GM19035 (cell line): ENCODE measurements at regions not wholly inside any gene's neighbourhood (a gene's known extent, or its start where the extent isn't known, plus 50 kb on each side); places are given as distances from the start of the nearest gene placed in this dataset.

Source experiments
- ATAC-seq: cut with Tn5 transposase; IDR thresholded peaks from one replicate; pipeline ENCODE4 v1.9.1; 2021; ENCODE audit not compliant: unreplicated experiment

- ATAC-seq = no peak
Measured at GRCh38 chr15:93250950-93251349, 161.9 kb upstream of the RGMA start.

DNA sequence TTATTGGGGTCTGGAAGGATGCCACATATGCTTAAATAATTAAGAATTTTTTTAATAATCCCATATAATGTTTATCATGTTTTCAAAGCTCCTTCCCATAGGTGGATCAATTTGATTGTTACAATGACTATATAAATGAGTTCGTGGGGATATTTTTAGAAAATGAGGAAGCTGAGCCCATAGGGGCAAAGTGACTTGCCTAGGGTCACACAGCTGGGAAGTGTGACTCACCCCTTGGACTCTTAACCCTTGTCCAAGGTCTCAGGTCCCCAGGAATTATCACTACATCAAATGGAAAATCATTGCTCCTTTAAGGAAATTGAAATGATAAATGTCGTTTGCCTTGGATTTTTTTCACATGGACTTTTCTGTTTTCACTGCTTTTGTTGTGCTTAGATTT lies 161.2 kb upstream of the RGMA start:
- no peak for ATAC-seq

GRCh38 chr15:93249623-93250022 lies 160.6 kb upstream of the RGMA start:
- no peak for ATAC-seq

GRCh38 chr15:93247466-93248121 lies 158.6 kb upstream of the RGMA start:
- no peak for ATAC-seq

- ATAC-seq = no peak
Measured at GRCh38 chr15:93246266-93247242, 157.5 kb upstream of the RGMA start.

- ATAC-seq = no peak
Measured at GRCh38 chr15:93245661-93246042, 156.6 kb upstream of the RGMA start.

GRCh38 chr15:93244696-93245660 lies 156.0 kb upstream of the RGMA start:
- no peak for ATAC-seq

GRCh38 chr15:93243573-93243972 lies 154.6 kb upstream of the RGMA start:
- ATAC-seq = no peak

DNA sequence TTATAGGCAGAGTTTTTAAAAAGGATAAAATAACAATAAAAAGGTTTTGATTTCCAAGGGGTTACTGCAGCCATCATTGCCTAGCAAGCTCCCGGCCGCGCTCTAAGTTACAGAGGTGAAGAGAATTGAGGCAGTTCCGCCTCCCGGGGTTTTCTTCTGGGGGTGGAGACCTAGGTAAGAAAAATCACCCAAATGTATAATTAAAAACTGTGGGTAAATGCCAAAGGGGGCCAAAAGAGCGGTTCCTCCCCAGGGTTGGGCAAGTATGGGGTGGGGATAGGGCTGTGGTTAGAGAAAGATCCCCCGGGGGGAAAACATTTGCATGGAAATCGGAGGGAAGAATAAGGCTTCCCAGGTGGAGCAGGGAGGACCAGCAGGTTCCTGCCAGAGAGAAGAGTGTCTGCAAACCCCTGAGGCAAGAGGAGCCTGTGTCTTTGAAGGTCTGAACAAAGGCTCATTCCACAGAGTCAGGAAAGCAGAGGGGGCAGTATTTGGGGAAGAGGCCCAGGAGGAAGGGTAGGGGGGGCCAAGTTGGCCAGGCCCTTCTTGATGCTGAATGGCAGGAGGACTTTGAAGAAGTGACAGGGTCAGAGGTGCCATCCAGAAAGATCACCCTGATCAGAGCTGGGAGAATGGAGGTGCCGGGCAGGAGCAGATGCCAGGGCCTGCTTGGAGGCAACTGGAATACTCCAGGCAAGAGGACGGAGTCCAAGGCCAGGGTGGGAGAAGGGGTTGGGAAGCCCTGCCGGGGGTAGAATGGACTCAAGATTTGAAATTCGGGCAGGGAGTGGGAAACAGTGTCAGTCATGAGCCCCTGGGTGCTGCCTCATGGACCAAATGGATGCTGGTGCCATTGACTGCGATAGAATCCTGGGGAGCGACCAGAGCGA lies 152.9 kb upstream of the RGMA start:
- ATAC-seq = no peak

- no peak for ATAC-seq
Measured at GRCh38 chr15:93239993-93240392, 151.0 kb upstream of the RGMA start.

DNA sequence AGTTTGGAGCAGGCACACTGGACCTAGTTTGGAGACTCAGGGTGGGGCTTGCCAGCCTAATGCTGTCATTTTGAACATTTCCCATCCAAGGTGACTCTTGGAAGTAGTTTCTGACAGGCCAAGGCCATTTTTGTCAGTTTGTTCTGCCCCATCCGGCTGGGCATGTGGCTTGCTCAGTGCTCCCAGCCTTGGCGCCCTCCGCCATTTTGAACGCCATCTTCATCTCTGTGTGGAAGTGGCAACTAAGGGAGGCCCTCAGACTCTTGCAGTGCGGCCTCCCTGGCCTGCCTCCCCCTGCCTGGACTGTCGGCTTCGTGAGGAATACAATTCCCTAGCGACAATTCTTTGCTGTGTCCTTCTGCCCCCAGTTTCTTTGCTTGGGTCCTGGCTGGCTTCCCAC lies 150.6 kb upstream of the RGMA start:
- no peak for ATAC-seq

- ATAC-seq = no peak
Measured at GRCh38 chr15:93238641-93239040, 149.6 kb upstream of the RGMA start.

DNA sequence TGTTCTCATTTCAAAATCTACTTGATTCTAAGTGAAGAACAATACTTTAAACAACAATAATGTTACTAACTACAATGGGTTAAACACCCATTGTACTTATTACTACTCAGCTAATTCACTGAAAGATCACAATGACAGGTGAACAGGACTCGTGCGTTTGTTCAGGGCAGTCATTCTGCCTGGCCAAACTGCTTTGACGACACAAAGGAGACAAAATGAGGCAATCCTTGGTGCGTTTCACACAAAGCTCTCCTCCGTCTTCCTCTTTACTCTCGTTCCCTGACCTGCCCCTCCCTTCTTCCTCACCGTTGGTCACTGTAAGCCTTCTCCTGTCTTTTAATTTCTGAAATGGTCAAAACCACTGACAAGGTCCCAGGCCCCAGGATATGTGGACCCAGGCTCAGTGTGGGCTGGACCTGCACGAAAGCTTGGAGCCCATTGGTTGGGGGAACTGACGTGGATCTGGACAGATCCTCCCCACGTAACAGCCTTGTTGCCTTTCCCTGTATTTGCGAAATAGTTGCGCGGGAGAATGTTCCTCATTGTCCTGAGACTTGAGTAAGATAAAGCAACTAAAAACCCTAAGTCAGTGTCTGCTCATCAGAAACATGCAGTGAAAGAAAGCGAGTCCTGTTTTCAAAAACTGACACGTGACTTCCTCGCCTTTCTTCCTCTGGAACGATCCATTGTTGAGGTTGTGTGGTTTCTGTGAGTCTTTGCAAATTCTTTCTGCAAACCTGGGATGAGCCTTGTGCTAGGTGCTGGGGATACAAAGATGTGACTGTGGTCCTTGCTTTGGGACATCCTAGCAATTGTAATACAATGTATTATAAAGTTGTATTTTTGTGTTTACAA lies 147.1 kb upstream of the RGMA start:
- ATAC-seq = no peak

DNA sequence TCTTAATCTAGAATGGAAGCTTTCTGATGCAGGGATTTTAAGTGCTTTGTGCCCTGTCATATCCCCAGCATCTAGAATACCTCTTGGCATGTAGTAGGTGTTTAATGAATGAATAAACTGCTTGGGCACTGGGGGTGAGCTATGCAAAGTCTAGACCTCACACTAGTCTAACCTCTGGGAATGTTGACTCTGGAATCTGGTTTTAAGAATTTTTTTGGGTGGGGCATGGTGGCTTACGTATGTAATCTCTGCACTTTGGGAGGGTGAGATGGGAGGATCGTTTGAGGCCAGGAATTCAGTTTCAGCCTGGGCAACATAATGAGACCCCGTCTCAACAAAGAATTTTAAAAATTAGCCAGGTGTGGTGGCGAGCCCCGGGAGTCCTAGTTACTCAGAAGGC lies 146.3 kb upstream of the RGMA start:
- no peak for ATAC-seq

DNA sequence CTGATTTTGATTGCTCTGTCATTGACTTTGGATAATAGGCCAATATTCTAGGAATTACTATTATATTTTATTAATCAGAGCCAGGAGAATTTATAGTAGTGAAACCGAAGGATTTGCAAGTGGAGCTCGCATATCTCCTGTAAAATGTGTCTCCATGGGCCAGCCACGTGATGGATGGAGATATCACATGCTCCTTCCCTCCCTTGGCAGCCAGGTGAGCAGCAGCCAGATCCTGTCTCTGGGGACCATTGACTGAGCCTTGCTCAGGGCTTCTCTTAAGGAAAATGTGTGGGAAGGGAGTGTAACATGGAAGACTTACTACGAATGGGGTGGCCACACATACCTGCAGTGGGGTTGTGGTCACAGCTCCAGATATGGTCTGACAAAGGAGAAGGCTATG lies 144.7 kb upstream of the RGMA start:
- no peak for ATAC-seq

DNA sequence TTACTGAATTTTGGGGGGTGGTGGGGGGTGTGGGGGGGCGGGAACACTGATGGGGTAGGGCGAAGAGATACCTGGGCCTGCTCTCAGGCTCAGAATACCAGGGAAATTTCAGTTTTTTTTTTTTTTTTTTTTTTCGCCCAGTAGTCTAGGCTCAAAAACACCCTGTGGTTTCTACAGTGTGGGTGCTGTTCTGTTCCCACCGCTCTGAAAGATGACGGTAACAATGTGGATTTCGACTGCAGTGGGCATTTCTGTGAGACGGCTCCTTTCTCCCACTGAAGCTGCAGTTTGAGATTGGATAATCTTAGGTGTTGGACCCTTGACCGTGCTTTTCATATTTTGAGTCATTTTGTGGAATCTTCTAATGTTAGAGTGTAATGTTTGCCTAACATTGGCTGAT lies 143.8 kb upstream of the RGMA start:
- ATAC-seq = no peak

GRCh38 chr15:93231994-93232393 lies 143.0 kb upstream of the RGMA start:
- ATAC-seq = no peak

GRCh38 chr15:93231261-93231925 lies 142.4 kb upstream of the RGMA start:
- no peak for ATAC-seq

GRCh38 chr15:93228546-93228945 lies 139.5 kb upstream of the RGMA start:
- ATAC-seq = no peak
